ENCODE measurements at regions not wholly inside any gene's neighbourhood (a gene's known extent, or its start where the extent isn't known, plus 50 kb on each side); places are given as distances from the start of the nearest gene placed in this dataset.

DNA sequence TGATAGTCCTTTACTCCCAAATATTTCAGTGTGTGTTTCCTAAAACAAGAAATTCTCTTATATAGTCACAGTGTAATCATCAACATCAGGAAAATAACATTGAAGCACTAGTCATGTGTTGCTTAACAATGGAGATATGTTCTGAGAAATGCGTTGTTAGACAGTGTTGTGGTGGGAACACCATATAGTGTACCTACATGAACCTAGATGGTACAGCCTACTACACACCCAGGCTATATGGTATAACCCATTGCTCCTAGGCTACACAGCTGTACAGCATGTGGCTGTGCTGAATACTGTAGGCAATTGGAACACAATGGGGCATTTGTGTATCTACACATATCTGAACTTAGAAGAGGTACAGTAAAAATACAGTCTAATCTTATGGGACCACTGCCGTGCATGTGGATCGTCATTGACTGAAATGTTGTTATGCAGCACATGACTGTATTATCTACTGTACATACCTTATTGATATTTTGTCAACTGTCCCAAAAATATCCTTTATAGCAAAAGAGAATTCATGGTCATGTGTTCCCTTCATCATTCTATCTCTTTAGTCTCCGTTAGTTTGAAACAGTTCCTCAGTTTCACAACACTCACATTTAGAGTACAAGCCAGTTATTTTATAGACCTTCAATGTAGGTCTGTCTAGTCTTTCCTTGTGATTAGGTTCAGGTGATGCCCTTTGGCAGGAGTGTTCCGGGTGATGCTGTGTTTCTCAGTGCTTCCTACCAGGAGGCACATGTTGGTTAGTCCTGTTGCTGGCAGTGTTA, 109.7 kb downstream of the SLC25A47 start:
- no peak overlapping the region for H3K4me3 ChIP-seq (ENCODE audit: low read length in 2 of 2)
- no peaks in the 10 kb centered on the region for H3K9me3 ChIP-seq (ENCODE audit: control insufficient read depth in 2 of 2, insufficient read depth in 1 of 2, low read length in 1 of 2)
- H3K36me3 ChIP-seq (ENCODE audit: control insufficient read depth in 2 of 2, insufficient read depth in 2 of 2, low read length in 1 of 2) = no peaks in the 10 kb centered on the region
- 97% methylated on average over 5 of the region's 5 CpGs for WGBS
- no peaks in the 10 kb centered on the region for H3K27me3 ChIP-seq (ENCODE audit: control insufficient read depth in 2 of 2, insufficient read depth in 1 of 2, low read length in 1 of 2)
- H3K27ac ChIP-seq (ENCODE audit: low read depth in 1 of 2, low read length in 1 of 2) = no peak overlapping the region
- H3K4me1 ChIP-seq (ENCODE audit: control insufficient read depth in 2 of 2, insufficient read depth in 2 of 2, low read length in 2 of 2) = peaks cover 0 to 4% of the 10 kb centered on the region in 2 donors
- no peak for DNase-seq (ENCODE audit: low read depth in 6 of 9, low spot score in 9 of 9)

DNA sequence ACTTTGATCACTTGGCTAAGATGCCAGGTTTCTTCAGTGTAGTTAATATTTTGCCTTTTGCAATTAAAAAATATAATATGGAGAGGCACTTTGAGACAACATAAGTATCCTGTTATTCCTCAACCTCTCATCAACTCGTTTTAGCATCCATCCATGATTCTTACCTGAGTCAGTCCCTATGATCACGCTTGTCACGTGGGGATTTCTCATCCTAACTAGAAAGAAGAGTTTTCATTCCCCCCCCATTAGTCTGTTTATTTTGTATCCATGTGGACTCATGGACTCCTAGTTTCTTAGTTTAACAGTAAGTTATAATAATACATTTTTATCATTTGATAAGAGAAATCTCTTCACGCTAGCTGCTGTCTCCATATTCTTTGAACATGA, 110.3 kb downstream of the SLC25A47 start:
- no peak overlapping the region for H3K4me3 ChIP-seq (ENCODE audit: low read length in 2 of 2)
- DNase-seq (ENCODE audit: low read depth in 6 of 9, low spot score in 9 of 9) = no peak
- no peaks in the 10 kb centered on the region for H3K9me3 ChIP-seq (ENCODE audit: control insufficient read depth in 2 of 2, insufficient read depth in 1 of 2, low read length in 1 of 2)
- H3K36me3 ChIP-seq (ENCODE audit: control insufficient read depth in 2 of 2, insufficient read depth in 2 of 2, low read length in 1 of 2) = no peaks in the 10 kb centered on the region
- 96% methylated on average over 4 of the region's 4 CpGs for WGBS
- no peaks in the 10 kb centered on the region for H3K27me3 ChIP-seq (ENCODE audit: control insufficient read depth in 2 of 2, insufficient read depth in 1 of 2, low read length in 1 of 2)
- H3K27ac ChIP-seq (ENCODE audit: low read depth in 1 of 2, low read length in 1 of 2) = no peak overlapping the region
- peaks cover 0 to under 1% of the 10 kb centered on the region in 2 donors for H3K4me1 ChIP-seq (ENCODE audit: control insufficient read depth in 2 of 2, insufficient read depth in 2 of 2, low read length in 2 of 2)

DNA sequence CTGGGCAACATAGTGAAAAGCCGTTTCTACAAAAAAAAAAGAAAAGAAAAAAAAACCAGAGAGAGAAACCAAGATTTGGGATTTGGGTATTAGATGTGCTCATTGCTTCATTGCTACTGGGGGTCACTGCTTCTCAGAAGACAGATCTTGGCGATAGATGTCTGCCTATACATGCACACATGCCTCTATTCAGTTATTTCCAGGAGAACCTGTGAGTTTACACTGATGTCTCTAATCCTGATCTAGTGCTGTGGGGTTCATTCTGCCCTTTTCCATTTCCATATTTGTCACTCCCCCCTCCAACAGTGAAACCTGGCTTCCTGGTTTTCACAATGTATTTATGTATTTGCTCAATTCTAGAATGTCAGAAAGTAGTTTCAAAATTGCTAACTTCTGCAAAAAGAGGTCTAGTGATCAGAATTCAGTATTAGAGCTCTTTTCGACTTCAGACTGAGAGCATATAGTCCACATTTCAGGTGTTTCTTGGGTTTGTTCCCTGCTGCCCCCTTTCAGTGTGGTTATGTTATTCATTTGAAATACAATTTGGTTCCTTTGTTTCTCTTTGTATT, 111.0 kb downstream of the SLC25A47 start:
- no peak overlapping the region for H3K27ac ChIP-seq (ENCODE audit: low read depth in 1 of 2, low read length in 1 of 2)

DNA sequence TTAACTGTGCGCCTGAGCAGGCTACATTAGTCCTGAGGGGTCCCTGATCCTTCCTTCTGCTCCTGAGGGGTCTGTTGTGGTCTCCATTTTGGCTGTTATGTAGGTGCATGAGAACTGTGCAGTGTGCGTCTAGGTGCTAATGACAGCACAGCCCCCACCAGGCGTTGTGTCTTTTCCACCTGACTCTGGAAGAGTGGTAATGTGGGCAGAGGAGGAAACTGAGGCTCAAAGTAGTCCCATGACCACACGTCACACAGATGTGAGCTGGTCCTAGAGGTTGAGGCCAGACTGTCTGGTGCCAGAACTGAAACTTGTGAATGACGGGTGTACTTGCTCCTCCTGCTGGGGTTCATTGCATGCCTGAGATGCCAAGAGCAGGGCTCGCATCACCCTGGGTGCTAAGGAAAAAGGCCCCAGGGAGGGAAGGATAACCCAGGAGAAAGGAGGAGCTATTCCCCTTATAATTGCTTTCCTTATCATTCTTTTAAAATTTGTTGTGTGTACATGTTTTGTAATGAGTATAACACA, 111.8 kb downstream of the SLC25A47 start:
- Histone ChIP-seq H3K9me3 (ENCODE audit: control insufficient read depth in 2 of 2, insufficient read depth in 1 of 2, low read length in 1 of 2) (no peaks in the 10 kb centered on the region), H3K27ac (ENCODE audit: low read depth in 1 of 2, low read length in 1 of 2) (no peak overlapping the region), H3K36me3 (ENCODE audit: control insufficient read depth in 2 of 2, insufficient read depth in 2 of 2, low read length in 1 of 2) (no peaks in the 10 kb centered on the region), H3K4me1 (ENCODE audit: control insufficient read depth in 2 of 2, insufficient read depth in 2 of 2, low read length in 2 of 2) (peaks cover 0 to 10% of the 10 kb centered on the region in 2 donors), H3K4me3 (ENCODE audit: low read length in 2 of 2) (no peak overlapping the region), H3K27me3 (ENCODE audit: control insufficient read depth in 2 of 2, insufficient read depth in 1 of 2, low read length in 1 of 2) (no peaks in the 10 kb centered on the region)
- no peak for DNase-seq (ENCODE audit: low read depth in 6 of 9, low spot score in 9 of 9)
- 98% methylated on average over 6 of the region's 6 CpGs for WGBS

More for the DNA sequence above, 111.0 kb downstream of the SLC25A47 start:
- peaks cover 0 to 5% of the 10 kb centered on the region in 2 donors for H3K4me1 ChIP-seq (ENCODE audit: control insufficient read depth in 2 of 2, insufficient read depth in 2 of 2, low read length in 2 of 2)
- H3K9me3 ChIP-seq (ENCODE audit: control insufficient read depth in 2 of 2, insufficient read depth in 1 of 2, low read length in 1 of 2) = no peaks in the 10 kb centered on the region
- no peaks in the 10 kb centered on the region for H3K27me3 ChIP-seq (ENCODE audit: control insufficient read depth in 2 of 2, insufficient read depth in 1 of 2, low read length in 1 of 2)
- H3K36me3 ChIP-seq (ENCODE audit: control insufficient read depth in 2 of 2, insufficient read depth in 2 of 2, low read length in 1 of 2) = no peaks in the 10 kb centered on the region
- WGBS = 96% methylated on average over 3 of the region's 3 CpGs
- no peak for DNase-seq (ENCODE audit: low read depth in 6 of 9, low spot score in 9 of 9)
- H3K4me3 ChIP-seq (ENCODE audit: low read length in 2 of 2) = no peak overlapping the region

DNA sequence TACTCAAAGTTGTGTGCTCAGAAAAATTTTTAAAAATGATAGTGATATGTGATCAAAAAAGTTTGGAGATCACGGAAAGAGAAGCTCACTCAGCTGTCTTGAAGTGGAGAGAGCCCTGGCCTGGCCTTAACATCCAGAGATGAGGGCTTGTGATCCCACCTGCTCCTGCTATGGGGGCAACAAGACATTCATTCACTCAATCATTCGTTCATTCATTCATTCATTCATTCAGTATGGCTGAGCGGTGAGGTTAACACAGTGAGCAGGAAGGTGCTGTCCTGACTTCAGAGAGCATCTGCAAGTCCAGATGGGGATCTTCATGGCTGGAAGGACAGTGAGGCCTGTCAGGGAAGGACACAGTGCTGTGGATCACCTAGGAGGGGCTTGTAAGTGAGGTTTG, 112.3 kb downstream of the SLC25A47 start:
- Histone ChIP-seq H3K4me1 (ENCODE audit: control insufficient read depth in 2 of 2, insufficient read depth in 2 of 2, low read length in 2 of 2) (peaks cover 0 to 14% of the 10 kb centered on the region in 2 donors), H3K27me3 (ENCODE audit: control insufficient read depth in 2 of 2, insufficient read depth in 1 of 2, low read length in 1 of 2) (no peaks in the 10 kb centered on the region), H3K4me3 (ENCODE audit: low read length in 2 of 2) (no peak overlapping the region), H3K9me3 (ENCODE audit: control insufficient read depth in 2 of 2, insufficient read depth in 1 of 2, low read length in 1 of 2) (no peaks in the 10 kb centered on the region), H3K27ac (ENCODE audit: low read depth in 1 of 2, low read length in 1 of 2) (no peak overlapping the region), H3K36me3 (ENCODE audit: control insufficient read depth in 2 of 2, insufficient read depth in 2 of 2, low read length in 1 of 2) (no peaks in the 10 kb centered on the region)
- WGBS = 89% methylated on average over 3 of the region's 3 CpGs
- no peak for DNase-seq (ENCODE audit: low read depth in 6 of 9, low spot score in 9 of 9)

DNA sequence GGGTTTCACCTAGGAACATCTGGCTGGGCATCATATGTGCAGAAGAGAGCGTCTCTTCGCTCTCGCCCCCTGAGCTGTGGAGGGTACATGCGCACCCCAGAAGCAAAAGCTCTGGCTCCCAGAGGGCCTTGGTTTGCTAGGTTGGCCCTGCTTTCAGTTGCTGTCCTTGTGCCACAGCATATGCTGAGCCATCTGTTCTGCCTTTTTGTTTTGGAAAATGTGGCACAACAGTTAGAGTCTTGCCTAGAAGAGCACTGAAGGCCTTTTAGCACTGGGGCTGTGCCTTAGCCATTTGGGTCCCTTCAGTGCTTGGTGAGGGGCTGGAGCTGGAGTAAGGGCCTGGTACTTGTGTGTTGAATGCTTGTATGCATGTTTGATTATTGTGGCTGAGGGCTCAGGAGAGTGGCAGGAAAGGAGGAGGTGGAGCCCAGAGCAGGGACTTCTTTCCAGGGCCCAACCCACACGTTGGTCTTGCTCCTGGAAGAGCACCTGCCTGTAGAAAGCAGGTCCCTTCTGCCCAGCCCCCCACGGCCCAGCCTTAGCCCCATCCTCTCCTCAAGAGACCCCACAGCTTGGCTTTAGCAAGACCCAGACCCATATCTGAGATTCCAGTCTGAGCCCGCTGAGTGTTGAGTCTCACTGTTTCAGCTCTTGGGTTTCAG, 113.7 kb downstream of the SLC25A47 start:
- WGBS = 85% methylated on average over 7 of the region's 7 CpGs
- no peaks in the 10 kb centered on the region for H3K36me3 ChIP-seq (ENCODE audit: control insufficient read depth in 2 of 2, insufficient read depth in 2 of 2, low read length in 1 of 2)
- peaks cover 1 to 27% of the 10 kb centered on the region in 2 donors for H3K4me1 ChIP-seq (ENCODE audit: control insufficient read depth in 2 of 2, insufficient read depth in 2 of 2, low read length in 2 of 2)
- DNase-seq (ENCODE audit: low read depth in 6 of 9, low spot score in 9 of 9) = no peak
- H3K27me3 ChIP-seq (ENCODE audit: control insufficient read depth in 2 of 2, insufficient read depth in 1 of 2, low read length in 1 of 2) = no peaks in the 10 kb centered on the region
- H3K4me3 ChIP-seq (ENCODE audit: low read length in 2 of 2) = no peak overlapping the region
- H3K9me3 ChIP-seq (ENCODE audit: control insufficient read depth in 2 of 2, insufficient read depth in 1 of 2, low read length in 1 of 2) = no peaks in the 10 kb centered on the region
- no peak overlapping the region for H3K27ac ChIP-seq (ENCODE audit: low read depth in 1 of 2, low read length in 1 of 2)

DNA sequence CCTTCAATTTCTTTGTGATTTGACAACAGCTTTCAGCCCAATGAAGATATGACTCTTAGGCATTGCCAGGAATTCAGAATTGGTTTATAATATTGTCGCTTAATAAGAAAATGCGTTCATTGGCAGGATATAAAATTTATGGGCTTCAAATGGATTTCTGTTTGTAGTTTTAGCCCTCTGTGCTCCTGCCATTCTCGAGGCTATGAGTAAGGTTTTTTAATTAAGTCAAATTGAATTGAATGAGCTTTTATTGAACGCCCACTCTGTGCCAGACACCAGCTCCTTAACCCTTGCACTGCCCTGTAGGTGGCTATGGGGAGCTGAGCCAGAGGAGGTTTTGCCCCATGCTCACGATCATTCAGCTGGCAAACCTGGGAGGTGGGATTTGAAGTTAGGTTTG, 115.1 kb downstream of the SLC25A47 start:
- H3K4me3 ChIP-seq (ENCODE audit: low read length in 2 of 2) = no peak overlapping the region
- no peaks in the 10 kb centered on the region for H3K36me3 ChIP-seq (ENCODE audit: control insufficient read depth in 2 of 2, insufficient read depth in 2 of 2, low read length in 1 of 2)
- no peaks in the 10 kb centered on the region for H3K9me3 ChIP-seq (ENCODE audit: control insufficient read depth in 2 of 2, insufficient read depth in 1 of 2, low read length in 1 of 2)
- no peak for DNase-seq (ENCODE audit: low read depth in 6 of 9, low spot score in 9 of 9)
- H3K27ac ChIP-seq (ENCODE audit: low read depth in 1 of 2, low read length in 1 of 2) = no peak overlapping the region
- no peaks in the 10 kb centered on the region for H3K27me3 ChIP-seq (ENCODE audit: control insufficient read depth in 2 of 2, insufficient read depth in 1 of 2, low read length in 1 of 2)
- H3K4me1 ChIP-seq (ENCODE audit: control insufficient read depth in 2 of 2, insufficient read depth in 2 of 2, low read length in 2 of 2) = peaks cover 3 to 39% of the 10 kb centered on the region in 2 donors
- 97% methylated on average over 5 of the region's 5 CpGs for WGBS

DNA sequence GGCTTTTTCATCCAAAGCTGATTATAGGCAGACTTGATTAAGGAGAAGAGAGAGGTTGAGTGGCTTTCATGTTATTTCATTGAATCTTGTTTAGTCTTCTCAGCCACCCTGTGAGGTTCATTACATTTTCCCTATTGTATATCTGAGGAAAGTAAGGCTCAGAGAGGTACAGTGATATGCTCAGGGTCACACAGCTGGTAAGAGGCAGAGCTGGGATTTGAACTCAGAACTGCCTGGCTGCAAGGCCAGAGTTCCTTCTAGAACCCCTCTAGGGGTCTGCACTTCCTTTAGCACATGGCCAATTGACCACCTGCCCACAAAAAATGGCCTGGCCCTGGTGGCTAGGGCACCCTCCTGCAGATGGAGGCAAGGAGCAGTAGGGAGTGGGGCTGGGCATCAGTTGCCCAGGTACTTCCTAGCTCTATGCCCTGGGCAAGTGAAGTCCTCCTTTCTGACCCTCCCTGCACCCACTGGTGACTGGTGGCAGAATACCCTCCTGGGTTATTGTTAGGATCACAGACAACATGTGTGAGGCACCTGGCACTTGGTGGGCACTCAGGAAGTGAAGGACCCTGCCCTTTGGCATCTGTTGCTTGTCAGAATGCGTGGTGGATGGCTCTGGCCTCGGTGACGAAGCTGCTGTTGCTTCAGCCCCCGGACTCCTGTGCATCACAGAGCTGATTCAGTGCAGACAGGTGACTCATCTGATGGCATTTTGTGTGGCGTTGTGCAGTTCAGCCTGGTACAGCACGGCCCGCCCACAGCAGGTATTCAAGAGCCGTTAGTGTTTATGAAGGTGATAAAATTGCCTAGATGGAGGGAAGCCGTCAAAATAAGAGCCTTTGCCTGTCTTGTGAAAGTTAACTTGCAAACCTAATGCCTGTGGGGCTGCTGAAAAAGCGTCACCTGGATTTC, 115.8 kb downstream of the SLC25A47 start:
- peaks cover 3 to 42% of the 10 kb centered on the region in 2 donors for H3K4me1 ChIP-seq (ENCODE audit: control insufficient read depth in 2 of 2, insufficient read depth in 2 of 2, low read length in 2 of 2)
- H3K27me3 ChIP-seq (ENCODE audit: control insufficient read depth in 2 of 2, insufficient read depth in 1 of 2, low read length in 1 of 2) = no peaks in the 10 kb centered on the region
- peak in 1 of 9 donors; percentile 13 for DNase-seq (ENCODE audit: low read depth in 6 of 9, low spot score in 9 of 9)
- no peaks in the 10 kb centered on the region for H3K36me3 ChIP-seq (ENCODE audit: control insufficient read depth in 2 of 2, insufficient read depth in 2 of 2, low read length in 1 of 2)
- H3K4me3 ChIP-seq (ENCODE audit: low read length in 2 of 2) = no peak overlapping the region
- no peaks in the 10 kb centered on the region for H3K9me3 ChIP-seq (ENCODE audit: control insufficient read depth in 2 of 2, insufficient read depth in 1 of 2, low read length in 1 of 2)
- 76% methylated on average over 10 of the region's 10 CpGs for WGBS
- no peak overlapping the region for H3K27ac ChIP-seq (ENCODE audit: low read depth in 1 of 2, low read length in 1 of 2)

All from thymus (tissue), 11 donors.